ENCODE measurements at regions not wholly inside any gene's neighbourhood (a gene's known extent, or its start where the extent isn't known, plus 50 kb on each side); places are given as distances from the start of the nearest gene placed in this dataset.

DNA sequence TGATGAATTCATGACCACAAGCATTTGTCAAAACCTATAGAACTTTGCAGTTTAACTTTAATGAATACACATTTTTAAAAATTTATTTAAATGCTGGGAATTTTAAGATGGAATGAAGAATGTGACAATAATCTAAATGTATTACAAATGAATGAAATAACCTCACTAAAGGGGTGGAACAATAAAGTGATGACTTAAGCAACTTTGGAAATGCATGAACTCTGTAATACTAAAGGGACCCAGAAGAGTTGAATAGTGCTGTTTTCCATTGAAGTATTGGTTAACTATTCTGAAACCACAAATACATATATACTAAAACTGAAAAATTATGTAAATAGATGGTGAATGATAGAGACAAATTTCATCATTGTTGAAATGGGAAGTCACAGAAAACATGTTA is 1395.1 kb downstream of the NCAM2 start:
- no peaks in the 10 kb centered on the region for H3K36me3 ChIP-seq (replicated peaks in 1 of 2; ENCODE audit: control insufficient read depth in 1 of 2, insufficient read depth in 2 of 2, low read length in 2 of 2)
- H3K27ac ChIP-seq (ENCODE audit: low read depth in 1 of 2, low read length in 2 of 2): no peak overlapping the region
- Mint-ChIP-seq H3K4me1 (no peaks in the 10 kb centered on the region), H3K27me3 (ENCODE audit: low read depth in 3 of 3) (no peaks in the 10 kb centered on the region), H3K9me3 (peaks cover 0 to 6% (median 3%) of the 10 kb centered on the region in 7 donors), H3K36me3 (no peaks in the 10 kb centered on the region), H3K4me3 (no peak overlapping the region), H3K27ac (no peak overlapping the region)
- no peak overlapping the region for H3K4me3 ChIP-seq (replicated peaks in 1 of 3; ENCODE audit: low read depth in 2 of 3, low read length in 3 of 3)
- no peak overlapping the region for H2AFZ ChIP-seq (ENCODE audit: insufficient read depth, low read depth, low read length, poor library complexity, severe bottlenecking)
- H4K20me1 ChIP-seq (ENCODE audit: insufficient read depth, low read length): no peaks in the 10 kb centered on the region
- DNase-seq: no peak
- peaks cover 0 to 7% of the 10 kb centered on the region in 2 donors for H3K9me3 ChIP-seq (replicated peaks in 1 of 2; ENCODE audit: control insufficient read depth in 1 of 2, insufficient read depth in 1 of 2, low read length in 2 of 2)
- intact Hi-C loops (cut with micrococcal nuclease): no loop called here
- H3K9ac ChIP-seq (ENCODE audit: insufficient read depth, low read length, poor library complexity, severe bottlenecking): no peak overlapping the region
- no peaks in the 10 kb centered on the region for H3K4me1 ChIP-seq (ENCODE audit: control insufficient read depth in 1 of 2, insufficient read depth in 2 of 2, low read length in 2 of 2)
- no peaks in the 10 kb centered on the region for H3K27me3 ChIP-seq (ENCODE audit: control insufficient read depth in 2 of 2, insufficient read depth in 2 of 2, low read length in 2 of 2)
- no peak overlapping the region for H3K4me2 ChIP-seq (replicated peaks; ENCODE audit: extremely low read depth, low read length, poor library complexity, severe bottlenecking)
- TF ChIP-seq, protein P1, sequence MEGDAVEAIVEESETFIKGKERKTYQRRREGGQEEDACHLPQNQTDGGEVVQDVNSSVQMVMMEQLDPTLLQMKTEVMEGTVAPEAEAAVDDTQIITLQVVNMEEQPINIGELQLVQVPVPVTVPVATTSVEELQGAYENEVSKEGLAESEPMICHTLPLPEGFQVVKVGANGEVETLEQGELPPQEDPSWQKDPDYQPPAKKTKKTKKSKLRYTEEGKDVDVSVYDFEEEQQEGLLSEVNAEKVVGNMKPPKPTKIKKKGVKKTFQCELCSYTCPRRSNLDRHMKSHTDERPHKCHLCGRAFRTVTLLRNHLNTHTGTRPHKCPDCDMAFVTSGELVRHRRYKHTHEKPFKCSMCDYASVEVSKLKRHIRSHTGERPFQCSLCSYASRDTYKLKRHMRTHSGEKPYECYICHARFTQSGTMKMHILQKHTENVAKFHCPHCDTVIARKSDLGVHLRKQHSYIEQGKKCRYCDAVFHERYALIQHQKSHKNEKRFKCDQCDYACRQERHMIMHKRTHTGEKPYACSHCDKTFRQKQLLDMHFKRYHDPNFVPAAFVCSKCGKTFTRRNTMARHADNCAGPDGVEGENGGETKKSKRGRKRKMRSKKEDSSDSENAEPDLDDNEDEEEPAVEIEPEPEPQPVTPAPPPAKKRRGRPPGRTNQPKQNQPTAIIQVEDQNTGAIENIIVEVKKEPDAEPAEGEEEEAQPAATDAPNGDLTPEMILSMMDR (IDR thresholded peaks at IDR 0.05): no peak
- H3K79me2 ChIP-seq (ENCODE audit: insufficient read depth, low read length): no peaks in the 10 kb centered on the region

DNA sequence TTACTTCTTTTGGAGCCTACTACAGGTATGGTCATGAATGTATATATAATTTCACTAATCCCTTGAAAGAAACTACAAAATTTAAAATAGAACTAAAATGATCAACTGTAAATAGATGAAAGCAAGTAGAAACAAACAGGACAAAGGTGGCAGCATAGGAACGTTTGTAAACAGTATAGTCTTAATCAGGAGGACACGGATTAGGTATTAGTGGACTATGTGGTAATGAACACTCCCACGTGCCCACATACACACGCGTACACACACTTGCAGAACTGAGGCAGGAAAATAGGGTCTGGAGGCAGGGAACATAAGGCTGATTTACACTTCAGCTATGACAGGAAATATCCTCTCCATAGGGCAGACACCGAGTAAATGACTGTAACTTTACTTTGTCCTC is 1397.8 kb downstream of the NCAM2 start:
- WGBS (ENCODE audit: insufficient coverage): no CpG with 5 or more reads among the region's 6 CpGs
- Histone ChIP-seq H2AFZ (ENCODE audit: insufficient read depth, low read depth, low read length, poor library complexity, severe bottlenecking) (no peak overlapping the region), H3K9ac (ENCODE audit: insufficient read depth, low read length, poor library complexity, severe bottlenecking) (no peak overlapping the region), H3K79me2 (ENCODE audit: insufficient read depth, low read length) (no peaks in the 10 kb centered on the region), H3K4me3 (replicated peaks in 1 of 3; ENCODE audit: low read depth in 2 of 3, low read length in 3 of 3) (no peak overlapping the region), H4K20me1 (ENCODE audit: insufficient read depth, low read length) (no peaks in the 10 kb centered on the region), H3K4me2 (replicated peaks; ENCODE audit: extremely low read depth, low read length, poor library complexity, severe bottlenecking) (no peak overlapping the region), H3K9me3 (replicated peaks in 1 of 2; ENCODE audit: control insufficient read depth in 1 of 2, insufficient read depth in 1 of 2, low read length in 2 of 2) (peaks cover 0 to 7% of the 10 kb centered on the region in 2 donors), H3K27me3 (ENCODE audit: control insufficient read depth in 2 of 2, insufficient read depth in 2 of 2, low read length in 2 of 2) (no peaks in the 10 kb centered on the region), H3K4me1 (ENCODE audit: control insufficient read depth in 1 of 2, insufficient read depth in 2 of 2, low read length in 2 of 2) (no peaks in the 10 kb centered on the region), H3K36me3 (replicated peaks in 1 of 2; ENCODE audit: control insufficient read depth in 1 of 2, insufficient read depth in 2 of 2, low read length in 2 of 2) (no peaks in the 10 kb centered on the region), H3K27ac (ENCODE audit: low read depth in 1 of 2, low read length in 2 of 2) (no peak overlapping the region)
- intact Hi-C loops (cut with micrococcal nuclease): no loop called here
- no peaks in the 10 kb centered on the region for H3K36me3 Mint-ChIP-seq
- no peaks in the 10 kb centered on the region for H3K27me3 Mint-ChIP-seq (ENCODE audit: low read depth in 3 of 3)
- DNase-seq: no peak
- no peak overlapping the region for H3K27ac Mint-ChIP-seq
- peaks cover 0 to 6% (median 3%) of the 10 kb centered on the region in 7 donors for H3K9me3 Mint-ChIP-seq
- H3K4me1 Mint-ChIP-seq: no peaks in the 10 kb centered on the region
- TF ChIP-seq, protein P1 (IDR thresholded peaks at IDR 0.05): no peak
- no peak overlapping the region for H3K4me3 Mint-ChIP-seq
